ENCODE measurements at regions not wholly inside any gene's neighbourhood (a gene's known extent, or its start where the extent isn't known, plus 50 kb on each side); places are given as distances from the start of the nearest gene placed in this dataset.

DNA sequence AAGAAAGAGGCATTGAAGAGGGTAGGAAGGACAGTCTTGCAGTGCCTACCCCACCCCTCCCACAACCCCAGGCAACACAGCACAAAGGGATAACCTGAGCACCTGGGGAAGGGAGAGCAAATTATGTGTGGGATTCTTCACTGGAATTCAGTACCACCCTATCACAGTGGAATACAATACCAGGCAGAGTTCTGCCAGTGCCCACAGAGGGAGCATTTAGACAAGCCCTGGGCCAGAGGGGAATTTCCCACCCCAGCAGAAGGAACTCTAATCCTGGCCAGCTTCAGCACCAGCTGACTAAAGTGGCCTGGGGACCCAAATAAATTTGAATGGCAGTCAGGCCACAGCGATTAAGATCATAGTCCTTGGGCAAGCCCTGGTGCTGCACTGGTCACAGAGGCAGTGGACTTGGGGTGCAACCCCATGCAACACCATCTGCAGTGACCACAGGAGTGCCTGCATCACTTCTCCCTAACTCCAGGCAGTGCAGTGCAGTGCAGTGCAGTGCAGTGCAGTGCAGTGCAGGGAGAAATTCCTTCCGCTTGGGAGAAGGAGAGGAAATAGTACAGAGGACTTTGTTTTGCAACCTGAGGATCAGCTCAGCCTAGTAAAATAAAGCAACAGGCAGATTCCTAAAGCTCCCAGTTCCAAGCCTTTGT is 147.8 kb upstream of the SRD5A2 start:
- 96% methylated on average over 2 of the region's 2 CpGs for WGBS (ENCODE audit: insufficient coverage, insufficient replicate concordance, low lambda C conversion rate, missing lambda C conversion rate)
- H3K36me3 ChIP-seq (ENCODE audit: control insufficient read depth in 2 of 2, insufficient read depth in 2 of 2, low read length in 1 of 2) = no peaks in the 10 kb centered on the region
- H3K79me2 ChIP-seq (ENCODE audit: control insufficient read depth, insufficient read depth, low read length) = no peaks in the 10 kb centered on the region
- TF ChIP-seq CTCF (IDR thresholded peaks at IDR 0.05 in 2 of 3, conservative IDR thresholded peaks at IDR 0.05 in 1 of 3; ENCODE audit: control insufficient read depth in 2 of 3, extremely low read depth in 1 of 3, insufficient read depth in 1 of 3, low read depth in 3 of 3, low read length in 3 of 3) = peak in 1 of 3 experiments; percentile 24; a peak in 2 of 6 replicates
- no peak for TF ChIP-seq CREM (IDR thresholded peaks at IDR 0.05; ENCODE audit: low read depth)
- CTCF ChIA-PET = interaction anchor here (1.1 kb wide), 1 partner anchor 1017 kb away, joined by 4 read pairs; no protein-coding TSS in a partner anchor
- DNase-seq (ENCODE audit: low read depth, low spot score) (no peak), FAIRE-seq (no peak), ATAC-seq (peak; percentile 28)
- POLR2A ChIA-PET = no interaction called here
- H2AFZ ChIP-seq (ENCODE audit: control insufficient read depth, low read depth, low read length) = no peak overlapping the region
- H3K27me3 ChIP-seq (replicated peaks in 1 of 2; ENCODE audit: control insufficient read depth in 2 of 2, insufficient read depth in 2 of 2, low read length in 1 of 2) = no peaks in the 10 kb centered on the region
- no peak overlapping the region for H3K4me2 ChIP-seq (ENCODE audit: control insufficient read depth, insufficient read depth)
- H3K4me1 ChIP-seq (ENCODE audit: control insufficient read depth, insufficient read depth, low read length) = no peaks in the 10 kb centered on the region
- H3K9me3 ChIP-seq (replicated peaks; ENCODE audit: control insufficient read depth, insufficient read depth, low read length) = no peaks in the 10 kb centered on the region
- no peak overlapping the region for H3K27ac ChIP-seq (ENCODE audit: control insufficient read depth, insufficient read depth)
- H3K4me3 ChIP-seq = no peak overlapping the region
- no peaks in the 10 kb centered on the region for H4K20me1 ChIP-seq (ENCODE audit: control insufficient read depth, insufficient read depth)
- H3K9ac ChIP-seq (ENCODE audit: control insufficient read depth, insufficient read depth, low read length) = no peak overlapping the region
- in situ Hi-C loops (cut with MboI) = no loop called here
- RAD21 ChIA-PET (ENCODE audit: unreplicated experiment) = interaction anchor here (0.9 kb wide), 1 partner anchor 159 kb away, joined by 3 read pairs; no protein-coding TSS in a partner anchor
- intact Hi-C loops (cut with micrococcal nuclease; ENCODE audit: unreplicated experiment) = loop anchor here (10.0 kb wide), 1 partner anchor 1014 kb away; no protein-coding TSS in a partner anchor
- BruUV-seq (replicated peaks) = no TSS peak
- SMC1A ChIA-PET (ENCODE audit: uncharacterized antibody, unreplicated experiment) = interaction anchor here (1.9 kb wide), 1 partner anchor 108 kb away, joined by 4 read pairs; no protein-coding TSS in a partner anchor

DNA sequence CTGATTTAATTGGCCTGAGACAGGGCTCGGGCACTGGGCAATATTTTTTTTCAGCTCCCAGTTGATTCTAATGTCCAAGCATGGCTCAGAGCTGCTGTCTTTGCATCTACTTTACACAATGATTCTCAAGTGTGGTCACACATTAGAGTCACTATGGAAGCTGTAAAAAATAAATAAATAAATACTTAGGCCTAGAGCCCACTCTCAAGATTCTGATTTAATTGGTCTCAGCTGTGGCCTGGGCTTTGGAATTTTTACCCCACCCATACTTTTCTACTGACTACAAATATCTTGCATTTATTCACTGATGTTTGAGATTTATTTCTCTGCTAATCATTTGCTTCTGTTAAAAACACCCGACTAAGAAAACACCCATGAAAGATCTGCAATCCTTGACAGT is 145.7 kb upstream of the SRD5A2 start:
- intact Hi-C loops (cut with micrococcal nuclease; ENCODE audit: unreplicated experiment) (loop anchor here (10.0 kb wide), 1 partner anchor 1012 kb away; no protein-coding TSS in a partner anchor), in situ Hi-C loops (cut with MboI) (no loop called here)
- Histone ChIP-seq H3K4me1 (ENCODE audit: control insufficient read depth, insufficient read depth, low read length) (no peaks in the 10 kb centered on the region), H4K20me1 (ENCODE audit: control insufficient read depth, insufficient read depth) (no peaks in the 10 kb centered on the region), H3K9ac (ENCODE audit: control insufficient read depth, insufficient read depth, low read length) (no peak overlapping the region), H3K79me2 (ENCODE audit: control insufficient read depth, insufficient read depth, low read length) (no peaks in the 10 kb centered on the region), H3K9me3 (replicated peaks; ENCODE audit: control insufficient read depth, insufficient read depth, low read length) (no peaks in the 10 kb centered on the region), H3K27ac (ENCODE audit: control insufficient read depth, insufficient read depth) (no peak overlapping the region), H3K4me2 (ENCODE audit: control insufficient read depth, insufficient read depth) (no peak overlapping the region), H3K27me3 (replicated peaks in 1 of 2; ENCODE audit: control insufficient read depth in 2 of 2, insufficient read depth in 2 of 2, low read length in 1 of 2) (no peaks in the 10 kb centered on the region), H2AFZ (ENCODE audit: control insufficient read depth, low read depth, low read length) (no peak overlapping the region), H3K36me3 (ENCODE audit: control insufficient read depth in 2 of 2, insufficient read depth in 2 of 2, low read length in 1 of 2) (no peaks in the 10 kb centered on the region), H3K4me3 (no peak overlapping the region)
- no peak for DNase-seq (ENCODE audit: low read depth, low spot score)
- no peak for ATAC-seq
- no TSS peak for BruUV-seq (replicated peaks)
- POLR2A ChIA-PET = no interaction called here
- RAD21 ChIA-PET (ENCODE audit: unreplicated experiment) = no interaction called here
- FAIRE-seq = no peak
- SMC1A ChIA-PET (ENCODE audit: uncharacterized antibody, unreplicated experiment) = no interaction called here
- CTCF ChIA-PET = no interaction called here
- WGBS (ENCODE audit: insufficient coverage, insufficient replicate concordance, low lambda C conversion rate, missing lambda C conversion rate) = 43% methylated on average over 2 of the region's 2 CpGs
- TF ChIP-seq RFX5 (IDR thresholded peaks at IDR 0.05; ENCODE audit: low read depth, low read length) = no peak
- TF ChIP-seq SIN3A (IDR thresholded peaks at IDR 0.05; ENCODE audit: low read depth, low read length) = no peak
- TF ChIP-seq BMI1 (IDR thresholded peaks at IDR 0.05; ENCODE audit: borderline replicate concordance) = no peak
- TF ChIP-seq PBX3 (IDR thresholded peaks at IDR 0.05; ENCODE audit: insufficient replicate concordance, low read depth, low read length) = no peak
- no peak for TF ChIP-seq ATF7 (IDR thresholded peaks at IDR 0.05; ENCODE audit: low read depth)
- TF ChIP-seq ZBTB11 (CRISPR knock-in tag; IDR thresholded peaks at IDR 0.05) = no peak

Measured in GM12878 (cell line).